H1 (cell line): ENCODE measurements at regions not wholly inside any gene's neighbourhood (a gene's known extent, or its start where the extent isn't known, plus 50 kb on each side); places are given as distances from the start of the nearest gene placed in this dataset.

Experiments used
- CTCF ChIA-PET: fragments of 300-600 bp; sonication (Branson Sonifier 250); formaldehyde crosslinking; loops from one replicate; lab custom pipeline; 2021; ENCODE audit not compliant: partially characterized antibody; lab: Charles Lee
- POLR2A ChIA-PET: fragments of 300-600 bp; sonication (Branson Sonifier 250); formaldehyde crosslinking; loops from one replicate; lab custom pipeline; 2021; ENCODE audit warnings: inconsistent platforms; ENCODE audit not compliant: partially characterized antibody; lab: Charles Lee
- DNase-seq, 2 experiments: peaks; one replicate each; pipeline versions ENCODE4 v3.0.0 to v3.0.0-alpha.2; 2010 to 2022; ENCODE audit warnings: low spot score in 2 of 2, low read depth in 1 of 2, mixed read lengths in 1 of 2
- FAIRE-seq: peaks from 2 replicates; lab custom pipeline; 2011; peaks lifted over from hg19 to GRCh38; lab: Jason Lieb, UNC
- H2AFZ ChIP-seq: 2 replicates; pipeline ENCODE4 v1.8.1; 2012; ENCODE audit warnings: low read length, inconsistent platforms
- H2AK5ac ChIP-seq: 2 replicates; pipeline ENCODE4 v1.6.1; 2013; ENCODE audit warnings: low read depth, low read length
- H2BK120ac ChIP-seq: replicated peaks from 2 replicates; pipeline ENCODE3; 2013; ENCODE audit warnings: low read depth, low read length, inconsistent platforms
- H2BK12ac ChIP-seq: 2 replicates; pipeline ENCODE4 v1.6.1; 2013; ENCODE audit warnings: low read depth, low read length
- H2BK15ac ChIP-seq: 2 replicates; pipeline ENCODE4 v1.6.1; 2013; ENCODE audit warnings: low read length
- H2BK20ac ChIP-seq: 2 replicates; pipeline ENCODE4 v1.6.1; 2013; ENCODE audit warnings: low read length
- H2BK5ac ChIP-seq: 2 replicates; pipeline ENCODE4 v1.6.1; 2013; ENCODE audit warnings: low read depth, low read length
- H3K14ac ChIP-seq: 2 replicates; pipeline ENCODE4 v1.6.1; 2013; ENCODE audit warnings: inconsistent platforms; ENCODE audit not compliant: insufficient read length
- H3K18ac ChIP-seq: 2 replicates; pipeline ENCODE4 v1.6.1; 2013; ENCODE audit warnings: low read length; ENCODE audit errors: extremely low read depth
- H3K23ac ChIP-seq: 2 replicates; pipeline ENCODE4 v1.6.1; 2013; ENCODE audit warnings: inconsistent platforms; ENCODE audit not compliant: insufficient read length
- H3K23me2 ChIP-seq: 2 replicates; pipeline ENCODE4 v1.6.1; 2013; ENCODE audit warnings: low read depth, low read length
- H3K27ac ChIP-seq: 2 replicates; pipeline ENCODE4 v1.6.1; 2011; ENCODE audit warnings: low read depth, low read length, inconsistent platforms
- H3K27me3 ChIP-seq, 4 experiments: replicated peaks in 1 of 4; 1 replicate in 1 of 4; 2 replicates in 3 of 4; pipeline versions ENCODE4 v1.6.1 to v1.8.1; 2011 to 2013; ENCODE audit warnings: low read length in 3 of 4, mild to moderate bottlenecking in 3 of 4, inconsistent platforms in 2 of 4, mixed read lengths in 2 of 4, moderate library complexity in 1 of 4; ENCODE audit not compliant: control insufficient read depth in 3 of 4, insufficient read depth in 3 of 4; ENCODE audit errors: extremely low read depth in 1 of 4
- H3K36me3 ChIP-seq, 4 experiments: 2 replicates each; pipeline versions ENCODE4 v1.6.1 to v1.8.1; 2011 to 2013; ENCODE audit warnings: mild to moderate bottlenecking in 4 of 4, low read length in 3 of 4, moderate library complexity in 2 of 4, control low read depth in 1 of 4, inconsistent platforms in 1 of 4; ENCODE audit not compliant: insufficient read depth in 4 of 4, control insufficient read depth in 2 of 4
- H3K4ac ChIP-seq: replicated peaks from 2 replicates; pipeline ENCODE3; 2013; ENCODE audit warnings: low read length, low read depth, mixed read lengths, inconsistent platforms; ENCODE audit not compliant: insufficient read length
- H3K4me1 ChIP-seq, 4 experiments: replicated peaks in 1 of 4; 1 replicate in 1 of 4; 2 replicates in 3 of 4; pipeline versions ENCODE4 v1.6.1 to v1.8.1; 2011 to 2013; ENCODE audit warnings: low read length in 3 of 4, inconsistent platforms in 2 of 4, mixed read lengths in 1 of 4; ENCODE audit not compliant: insufficient read depth in 4 of 4, control insufficient read depth in 3 of 4
- H3K4me2 ChIP-seq, 2 experiments: 2 replicates each; pipeline versions ENCODE4 v1.6.1 to v1.8.1; 2011 to 2013; ENCODE audit warnings: low read depth in 2 of 2, low read length in 2 of 2, control low read depth in 1 of 2, inconsistent platforms in 1 of 2, mild to moderate bottlenecking in 1 of 2; ENCODE audit not compliant: insufficient read depth in 1 of 2
- H3K4me3 ChIP-seq, 4 experiments: fragments of 200-600, 300-600 bp in 1 of 4; sonication (generic), shearing (Covaris generic), sonication (Bioruptor Twin) in 1 of 4; 2 replicates each; pipeline versions ENCODE4 v1.5.1 to v1.8.1; 2011 to 2016; ENCODE audit warnings: low read length in 4 of 4, low read depth in 3 of 4, control low read depth in 2 of 4, inconsistent platforms in 2 of 4, mild to moderate bottlenecking in 2 of 4, mixed read lengths in 1 of 4, moderate library complexity in 1 of 4; ENCODE audit not compliant: insufficient read depth in 2 of 4; ENCODE audit errors: extremely low read depth in 1 of 4
- H3K56ac ChIP-seq: replicated peaks from 2 replicates; pipeline ENCODE3; 2013; ENCODE audit warnings: low read depth, mild to moderate bottlenecking, mixed read lengths, low read length, inconsistent platforms; ENCODE audit not compliant: insufficient read length
- H3K79me1 ChIP-seq: 2 replicates; pipeline ENCODE4 v1.6.1; 2013; ENCODE audit warnings: low read depth, low read length, control low read depth
- H3K79me2 ChIP-seq, 2 experiments: 2 replicates each; pipeline versions ENCODE4 v1.6.1 to v1.8.1; 2012 to 2013; ENCODE audit warnings: low read length in 2 of 2, mild to moderate bottlenecking in 2 of 2, inconsistent platforms in 1 of 2; ENCODE audit not compliant: insufficient read depth in 2 of 2, control insufficient read depth in 1 of 2
- H3K9ac ChIP-seq, 4 experiments: replicated peaks in 1 of 4; 1 replicate in 1 of 4; 2 replicates in 3 of 4; pipeline versions ENCODE4 v1.6.1 to v1.8.1; 2011 to 2013; ENCODE audit warnings: low read depth in 3 of 4, low read length in 3 of 4, control low read depth in 2 of 4, mild to moderate bottlenecking in 2 of 4, moderate library complexity in 2 of 4, inconsistent platforms in 1 of 4; ENCODE audit errors: extremely low read depth in 1 of 4
- H3K9me3 ChIP-seq, 2 experiments: 2 replicates each; pipeline versions ENCODE4 v1.6.1 to v1.8.1; 2012 to 2013; ENCODE audit warnings: mild to moderate bottlenecking in 2 of 2, moderate library complexity in 2 of 2, control low read depth in 1 of 2, inconsistent platforms in 1 of 2, low read depth in 1 of 2, low read length in 1 of 2, mixed read lengths in 1 of 2; ENCODE audit not compliant: insufficient read depth in 2 of 2
- H4K20me1 ChIP-seq, 2 experiments: replicated peaks in 1 of 2; 2 replicates each; pipeline versions ENCODE3 to v1.8.1; 2011 to 2013; ENCODE audit warnings: inconsistent platforms in 2 of 2, low read length in 2 of 2, mild to moderate bottlenecking in 1 of 2; ENCODE audit not compliant: insufficient read depth in 2 of 2, control insufficient read depth in 1 of 2
- H4K5ac ChIP-seq: 2 replicates; pipeline ENCODE4 v1.6.1; 2013; ENCODE audit warnings: low read length, low read depth, mixed read lengths, inconsistent platforms; ENCODE audit not compliant: insufficient read length
- H4K8ac ChIP-seq: 2 replicates; pipeline ENCODE4 v1.8.0; 2013; ENCODE audit warnings: mild to moderate bottlenecking, moderate library complexity, low read length, inconsistent platforms; ENCODE audit not compliant: insufficient read depth; ENCODE audit errors: extremely low read depth
- H4K91ac ChIP-seq: replicated peaks from 2 replicates; pipeline ENCODE3; 2013; ENCODE audit warnings: low read length, mixed read lengths, inconsistent platforms; ENCODE audit not compliant: insufficient read length
- ATF2 ChIP-seq: IDR thresholded peaks from 2 replicates; pipeline ENCODE4 v1.6.1; 2012; ENCODE audit warnings: low read length, inconsistent platforms
- BACH1 ChIP-seq: IDR thresholded peaks from 2 replicates; pipeline ENCODE4 v1.6.1; 2012; ENCODE audit warnings: low read length, improper control_type of control experiment
- CEBPB ChIP-seq: IDR thresholded peaks from 2 replicates; pipeline ENCODE4 v1.6.1; 2012; ENCODE audit warnings: low read depth, low read length
- CHD1 ChIP-seq: IDR thresholded peaks from 2 replicates; pipeline ENCODE4 v1.6.1; 2012; ENCODE audit warnings: low read depth, low read length, improper control_type of control experiment
- POU5F1 ChIP-seq: IDR thresholded peaks from 2 replicates; pipeline ENCODE4 v1.6.1; 2011; ENCODE audit warnings: low read depth, mild to moderate bottlenecking, low read length, moderate library complexity
- WGBS, 2 experiments: shearing (Covaris generic) in 1 of 2; methylation state at CpG; one replicate each; pipeline versions ENCODE4 v1.1.6 to v1.1.7; 2013 to 2015; ENCODE audit warnings: low lambda C conversion rate in 2 of 2, mixed read lengths in 2 of 2, inconsistent platforms in 1 of 2, low coverage in 1 of 2, missing lambda C conversion rate in 1 of 2; ENCODE audit not compliant: insufficient replicate concordance in 2 of 2, insufficient coverage in 1 of 2, insufficient read length in 1 of 2; ENCODE audit errors: extremely low coverage in 1 of 2, missing lambda C conversion rate in 1 of 2; 5-methylcytosine and 5-hydroxymethylcytosine counted together

DNA sequence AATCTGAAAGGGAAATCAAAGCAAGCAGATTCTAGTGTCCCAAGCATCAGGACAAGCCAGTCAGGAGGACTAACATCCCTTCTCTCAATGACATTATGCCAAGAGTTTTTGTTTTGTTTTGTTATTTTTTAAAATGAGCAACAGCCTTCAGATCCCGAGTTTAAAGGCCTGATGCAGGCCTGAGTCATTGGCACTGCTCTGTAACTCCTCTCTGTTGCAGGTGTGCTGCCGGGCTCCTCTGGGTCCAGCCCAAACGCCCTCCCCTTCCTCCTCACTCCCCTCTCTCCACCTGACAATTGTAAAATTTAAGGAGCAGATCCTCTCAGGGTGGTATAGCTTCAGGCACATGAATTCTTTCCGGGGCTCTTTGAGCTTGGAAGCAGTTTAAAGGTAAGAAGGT lies 502.0 kb downstream of the BMP2 start:
- no peak overlapping the region for H3K4me3 ChIP-seq
- no peaks in the 10 kb centered on the region for H3K79me2 ChIP-seq
- no peak for TF ChIP-seq ATF2
- TF ChIP-seq BACH1 = no peak
- TF ChIP-seq CHD1 = no peak
- no peak for TF ChIP-seq CEBPB
- no peak for TF ChIP-seq POU5F1

More for the DNA sequence above, 502.0 kb downstream of the BMP2 start:
- ChIA-PET CTCF (interaction anchor here (0.9 to 1.4 kb wide), 3 partner anchors 14 to 16 kb away, joined by 3 to 5 read pairs (median 3); no protein-coding TSS in a partner anchor), POLR2A (no interaction called here)
- Histone ChIP-seq H3K4me1 (peaks cover 0 to 3% (median 0%) of the 10 kb centered on the region in 4 experiments; a peak in 1 of 7 replicates), H3K4me2 (no peak overlapping the region), H2BK12ac (no peak overlapping the region), H3K4ac (no peak overlapping the region), H3K14ac (no peak overlapping the region), H3K23me2 (no peaks in the 10 kb centered on the region), H2BK20ac (no peak overlapping the region), H3K23ac (no peak overlapping the region), H2BK15ac (no peak overlapping the region), H2BK120ac (no peak overlapping the region), H3K9me3 (no peaks in the 10 kb centered on the region), H3K79me1 (no peaks in the 10 kb centered on the region), H4K8ac (no peak overlapping the region), H3K18ac (no peak overlapping the region), H4K91ac (no peak overlapping the region), H2BK5ac (no peak overlapping the region), H4K5ac (no peak overlapping the region), H3K56ac (no peak overlapping the region), H2AK5ac (no peak overlapping the region), H3K9ac (no peak overlapping the region), H3K36me3 (no peaks in the 10 kb centered on the region), H2AFZ (0 out of 2 replicates have a peak overlapping the region, but pooled peaks have one; percentile 7), H3K27me3 (no peaks in the 10 kb centered on the region), H3K27ac (no peak overlapping the region), H4K20me1 (no peaks in the 10 kb centered on the region)
- 81% methylated on average over 4 of the region's 4 CpGs; no CpG with 5 or more reads in 1 of the 2 experiments for WGBS, 2 experiments
- DNase-seq (no peak), FAIRE-seq (no peak)
